Ovary (tissue), 3 donors: ENCODE measurements at regions not wholly inside any gene's neighbourhood (a gene's known extent, or its start where the extent isn't known, plus 50 kb on each side); places are given as distances from the start of the nearest gene placed in this dataset.

ENCODE experiments used
- CTCF ChIP-seq, 3 donors: fragments of 450-650 bp in 2 of 3; fragments of 200-600 bp in 1 of 3; IDR thresholded peaks; one replicate each; pipeline versions ENCODE4 v1.5.1 to v1.8.0; 2016 to 2022; ENCODE audit warnings: antibody characterized with exemption in 3 of 3, mild to moderate bottlenecking in 1 of 3
- POLR2A ChIP-seq: fragments of 450-650 bp; IDR thresholded peaks from one replicate; pipeline ENCODE4 v1.6.1; 2017; ENCODE audit warnings: antibody characterized with exemption, mild to moderate bottlenecking, moderate library complexity
- donor health status: DM: no; HTN: no; CAD: no.

GRCh38 chr1:238001818-238002217 lies 111.1 kb upstream of the ZP4 start:
- TF ChIP-seq CTCF (IDR thresholded peaks at IDR 0.05) = no peak
- no peak for TF ChIP-seq POLR2A
